RWPE2 (cell line): ENCODE measurements at regions not wholly inside any gene's neighbourhood (a gene's known extent, or its start where the extent isn't known, plus 50 kb on each side); places are given as distances from the start of the nearest gene placed in this dataset.
"Not testable (repeated sequence)": the region's sequence is repeated elsewhere in the genome, so short reads cannot be mapped to it uniquely, and the experiment has no call there.

ENCODE experiments used
- ATAC-seq: fragments of 200-7000 bp; cut with Tn5 transposase; 3 replicates; pipeline ENCODE4 v1.9.1; 2021; ENCODE audit warnings: low read depth
- DNase-seq: peaks from one replicate; pipeline ENCODE4 v3.0.0-alpha.2; 2020; ENCODE audit warnings: low spot score
- H3K27ac ChIP-seq: fragments of 450-650 bp; 2 replicates; pipeline ENCODE4 v1.5.1; 2017; ENCODE audit warnings: mild to moderate bottlenecking; ENCODE audit not compliant: poor library complexity, severe bottlenecking
- H3K27me3 ChIP-seq: fragments of 250-450 bp; sonication (Bioruptor Pico); 2 replicates; pipeline ENCODE4 v1.5.1; 2021; ENCODE audit warnings: mild to moderate bottlenecking, moderate library complexity; ENCODE audit not compliant: insufficient read depth, poor library complexity, severe bottlenecking
- H3K36me3 ChIP-seq: fragments of 250-450 bp; sonication (Bioruptor Pico); 2 replicates; pipeline ENCODE4 v1.5.1; 2020; ENCODE audit warnings: low read depth, mild to moderate bottlenecking, moderate library complexity
- H3K4me1 ChIP-seq: fragments of 250-450 bp; sonication (Bioruptor Pico); 2 replicates; pipeline ENCODE4 v1.5.1; 2021; ENCODE audit warnings: mild to moderate bottlenecking, moderate library complexity; ENCODE audit not compliant: insufficient read depth, poor library complexity, severe bottlenecking
- H3K4me3 ChIP-seq: fragments of 250-450 bp; sonication (Bioruptor Pico); 2 replicates; pipeline ENCODE4 v1.5.1; 2021; ENCODE audit warnings: mild to moderate bottlenecking, moderate library complexity; ENCODE audit not compliant: severe bottlenecking
- H3K9me3 ChIP-seq: fragments of 250-450 bp; sonication (Bioruptor Pico); 2 replicates; pipeline ENCODE4 v1.5.1; 2021; ENCODE audit warnings: mild to moderate bottlenecking, moderate library complexity; ENCODE audit not compliant: severe bottlenecking
- TF ChIP-seq, protein P1 (sequence below): fragments of 450-650 bp; IDR thresholded peaks from one replicate; pipeline ENCODE4 v1.5.1; 2017; ENCODE audit warnings: mild to moderate bottlenecking, moderate library complexity; ENCODE audit not compliant: poor library complexity, severe bottlenecking

DNA sequence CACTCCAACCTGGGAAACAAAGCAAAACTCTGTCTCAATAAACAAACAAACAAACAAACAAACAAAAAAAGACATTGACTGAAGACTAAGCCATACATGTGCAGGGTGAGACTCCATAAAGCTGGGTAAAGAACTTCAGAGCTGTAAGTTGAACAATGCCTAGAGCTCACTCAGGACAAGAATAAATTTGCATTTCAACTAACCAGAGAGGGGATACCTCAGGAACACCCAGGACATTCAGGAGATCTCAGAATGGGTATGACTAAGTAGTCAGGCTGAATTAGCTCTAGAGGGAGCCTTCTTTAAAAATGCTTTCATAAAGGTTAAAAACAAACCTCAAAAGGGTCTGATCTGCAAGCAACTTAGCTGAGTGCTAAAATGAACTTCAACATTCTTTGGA, 267.7 kb upstream of the DIO3 start:
- Histone ChIP-seq H3K36me3 (no peaks in the 10 kb centered on the region), H3K27ac (no peak overlapping the region), H3K4me3 (no peak overlapping the region), H3K4me1 (peaks cover 8% of the 10 kb centered on the region), H3K27me3 (peaks cover 16% of the 10 kb centered on the region), H3K9me3 (peaks cover 3% of the 10 kb centered on the region)
- no peak for DNase-seq
- TF ChIP-seq, protein P1, sequence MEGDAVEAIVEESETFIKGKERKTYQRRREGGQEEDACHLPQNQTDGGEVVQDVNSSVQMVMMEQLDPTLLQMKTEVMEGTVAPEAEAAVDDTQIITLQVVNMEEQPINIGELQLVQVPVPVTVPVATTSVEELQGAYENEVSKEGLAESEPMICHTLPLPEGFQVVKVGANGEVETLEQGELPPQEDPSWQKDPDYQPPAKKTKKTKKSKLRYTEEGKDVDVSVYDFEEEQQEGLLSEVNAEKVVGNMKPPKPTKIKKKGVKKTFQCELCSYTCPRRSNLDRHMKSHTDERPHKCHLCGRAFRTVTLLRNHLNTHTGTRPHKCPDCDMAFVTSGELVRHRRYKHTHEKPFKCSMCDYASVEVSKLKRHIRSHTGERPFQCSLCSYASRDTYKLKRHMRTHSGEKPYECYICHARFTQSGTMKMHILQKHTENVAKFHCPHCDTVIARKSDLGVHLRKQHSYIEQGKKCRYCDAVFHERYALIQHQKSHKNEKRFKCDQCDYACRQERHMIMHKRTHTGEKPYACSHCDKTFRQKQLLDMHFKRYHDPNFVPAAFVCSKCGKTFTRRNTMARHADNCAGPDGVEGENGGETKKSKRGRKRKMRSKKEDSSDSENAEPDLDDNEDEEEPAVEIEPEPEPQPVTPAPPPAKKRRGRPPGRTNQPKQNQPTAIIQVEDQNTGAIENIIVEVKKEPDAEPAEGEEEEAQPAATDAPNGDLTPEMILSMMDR, result no peak
- ATAC-seq, result 0 out of 3 replicates have a peak, but pooled peaks have one; percentile 29

DNA sequence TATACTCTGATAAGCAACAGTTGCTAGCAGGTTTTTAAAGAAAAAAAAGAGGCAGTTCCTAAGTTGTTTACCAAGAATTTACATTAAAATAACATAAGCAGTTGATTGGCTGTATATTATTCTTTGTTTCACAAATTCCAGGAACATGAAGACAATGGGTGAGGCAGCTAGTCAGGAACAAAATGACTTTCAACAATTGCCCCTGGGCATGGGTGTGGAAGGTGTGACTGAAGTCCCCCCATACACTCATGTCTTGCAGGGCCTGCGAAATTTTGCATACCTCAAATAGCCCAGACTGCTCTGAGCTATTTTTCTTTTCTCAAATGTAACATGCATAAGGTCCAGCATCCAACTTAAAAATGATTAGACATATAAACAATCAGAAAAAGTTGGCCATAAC, 267.2 kb upstream of the DIO3 start:
- DNase-seq (no peak), ATAC-seq (peak; percentile 42; the same call in 2 of the 3 replicates)
- TF ChIP-seq, protein P1, result no peak
- Histone ChIP-seq H3K4me1 (peaks cover 8% of the 10 kb centered on the region), H3K27ac (no peak overlapping the region), H3K36me3 (no peaks in the 10 kb centered on the region), H3K27me3 (peaks cover 11% of the 10 kb centered on the region), H3K4me3 (no peak overlapping the region), H3K9me3 (peaks cover 3% of the 10 kb centered on the region)

DNA sequence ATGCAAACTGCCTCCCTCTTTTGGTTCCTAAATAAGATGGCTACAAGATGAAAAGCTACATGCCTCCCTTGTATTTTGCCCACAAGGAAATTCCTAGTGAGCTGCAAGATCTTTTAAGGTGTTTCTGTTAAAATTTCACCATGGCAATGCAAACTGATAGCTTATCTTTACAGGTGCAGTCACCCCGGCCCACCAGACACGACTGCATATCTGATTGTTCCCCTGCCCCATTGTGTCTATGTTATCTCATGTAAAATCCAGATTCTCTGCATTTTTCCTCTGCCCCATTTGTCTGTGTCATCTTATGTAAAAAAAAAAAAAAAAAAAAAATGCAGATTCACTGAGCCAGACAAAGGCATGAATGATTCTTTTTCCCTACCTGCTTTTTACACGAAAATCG, 261.5 kb upstream of the DIO3 start:
- not testable (repeated sequence) for H3K4me1 ChIP-seq, ATAC-seq, H3K4me3 ChIP-seq, DNase-seq, H3K9me3 ChIP-seq, H3K36me3 ChIP-seq, H3K27ac ChIP-seq
- H3K27me3 ChIP-seq, result peaks cover 19% of the 10 kb centered on the region

- DNase-seq (no peak), ATAC-seq (no peak)
- TF ChIP-seq, protein P1, result no peak
- Histone ChIP-seq H3K9me3 (peaks cover 3% of the 10 kb centered on the region), H3K36me3 (no peaks in the 10 kb centered on the region), H3K27ac (no peak overlapping the region), H3K27me3 (peaks cover 19% of the 10 kb centered on the region), H3K4me3 (no peak overlapping the region), H3K4me1 (no peaks in the 10 kb centered on the region)
Observed at GRCh38 chr14:101301011-101301410, 260.3 kb upstream of the DIO3 start.

DNA sequence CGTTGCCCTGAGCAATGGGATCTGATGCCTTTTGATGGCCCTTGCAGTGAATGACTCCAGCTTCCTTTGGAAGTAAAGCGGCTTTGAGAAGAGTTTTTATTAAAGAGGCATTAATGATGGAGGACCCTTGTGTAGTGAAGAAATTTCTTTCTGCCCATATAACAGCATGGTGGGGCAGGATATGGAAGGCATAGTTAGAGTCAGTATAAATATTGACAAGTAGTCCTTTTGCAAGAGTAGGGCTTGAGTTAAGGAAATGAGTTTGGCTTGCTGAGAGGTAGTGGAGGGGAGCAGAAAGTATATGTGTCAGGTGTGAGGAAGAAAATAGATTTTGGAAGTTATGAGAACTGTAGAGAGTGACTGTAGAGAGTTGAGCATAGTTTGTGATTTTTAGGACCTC, 254.1 kb upstream of the DIO3 start:
- H3K4me1 ChIP-seq, DNase-seq, H3K9me3 ChIP-seq, H3K4me3 ChIP-seq, ATAC-seq, H3K27ac ChIP-seq, H3K36me3 ChIP-seq: not testable (repeated sequence)
- H3K27me3 ChIP-seq, result peaks cover 31% of the 10 kb centered on the region

DNA sequence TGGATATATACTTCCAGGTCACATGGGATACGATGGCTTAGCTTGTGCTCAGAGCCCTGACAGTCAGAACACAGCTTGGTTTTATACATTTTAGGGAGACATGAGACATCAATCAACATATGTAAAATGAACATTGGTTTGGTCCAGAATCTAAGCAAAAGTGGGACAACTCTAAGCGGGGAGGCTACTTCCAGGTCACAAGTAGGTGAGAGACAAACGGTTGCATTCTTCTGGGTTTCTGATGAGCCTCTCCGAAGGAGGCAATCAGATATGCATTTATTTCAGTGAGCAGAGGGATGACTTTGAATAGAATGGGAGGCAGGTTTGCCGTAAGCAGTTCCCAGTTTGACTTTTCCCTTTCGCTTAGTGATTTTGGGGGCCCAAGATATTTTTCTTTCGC, 250.1 kb upstream of the DIO3 start:
- not testable (repeated sequence) for H3K27ac ChIP-seq, ATAC-seq, H3K4me1 ChIP-seq, DNase-seq, H3K9me3 ChIP-seq, H3K36me3 ChIP-seq, H3K4me3 ChIP-seq
- H3K27me3 ChIP-seq, result peaks cover 25% of the 10 kb centered on the region
